ENCODE measurements at regions not wholly inside any gene's neighbourhood (a gene's known extent, or its start where the extent isn't known, plus 50 kb on each side); places are given as distances from the start of the nearest gene placed in this dataset.
A peak's percentile ranks its signal among the peaks of the same experiment; 100 is the strongest.

DNA sequence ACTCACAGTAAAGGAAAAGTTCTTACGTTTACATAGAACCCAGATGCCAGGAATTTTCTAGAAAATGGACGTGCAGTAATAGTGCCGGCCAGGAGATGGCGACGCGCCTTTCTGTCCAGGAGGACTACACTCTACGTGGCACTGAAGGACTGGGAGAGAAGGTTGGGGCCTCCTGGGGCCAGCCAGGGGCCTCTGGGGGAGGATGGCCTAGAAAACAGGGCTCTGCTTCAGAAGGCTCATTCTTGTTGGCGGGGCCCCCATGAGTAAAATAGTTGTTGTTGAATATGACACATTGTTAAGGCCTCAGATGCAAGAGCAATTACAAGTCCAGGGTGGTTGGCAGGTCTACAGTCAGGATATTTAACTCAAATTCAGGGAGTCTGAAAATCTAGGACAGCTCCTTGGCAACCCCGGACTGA is 120.1 kb upstream of the MAX start:
- TF ChIP-seq, protein P1, sequence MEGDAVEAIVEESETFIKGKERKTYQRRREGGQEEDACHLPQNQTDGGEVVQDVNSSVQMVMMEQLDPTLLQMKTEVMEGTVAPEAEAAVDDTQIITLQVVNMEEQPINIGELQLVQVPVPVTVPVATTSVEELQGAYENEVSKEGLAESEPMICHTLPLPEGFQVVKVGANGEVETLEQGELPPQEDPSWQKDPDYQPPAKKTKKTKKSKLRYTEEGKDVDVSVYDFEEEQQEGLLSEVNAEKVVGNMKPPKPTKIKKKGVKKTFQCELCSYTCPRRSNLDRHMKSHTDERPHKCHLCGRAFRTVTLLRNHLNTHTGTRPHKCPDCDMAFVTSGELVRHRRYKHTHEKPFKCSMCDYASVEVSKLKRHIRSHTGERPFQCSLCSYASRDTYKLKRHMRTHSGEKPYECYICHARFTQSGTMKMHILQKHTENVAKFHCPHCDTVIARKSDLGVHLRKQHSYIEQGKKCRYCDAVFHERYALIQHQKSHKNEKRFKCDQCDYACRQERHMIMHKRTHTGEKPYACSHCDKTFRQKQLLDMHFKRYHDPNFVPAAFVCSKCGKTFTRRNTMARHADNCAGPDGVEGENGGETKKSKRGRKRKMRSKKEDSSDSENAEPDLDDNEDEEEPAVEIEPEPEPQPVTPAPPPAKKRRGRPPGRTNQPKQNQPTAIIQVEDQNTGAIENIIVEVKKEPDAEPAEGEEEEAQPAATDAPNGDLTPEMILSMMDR (IDR thresholded peaks at IDR 0.05) = peak; percentile 51 to 75 (median 68)
- no peak for TF ChIP-seq POLR2A (IDR thresholded peaks at IDR 0.05)
